HepG2 (cell line): ENCODE measurements at regions not wholly inside any gene's neighbourhood (a gene's known extent, or its start where the extent isn't known, plus 50 kb on each side); places are given as distances from the start of the nearest gene placed in this dataset.

Experiments used
- ARID5B ChIP-seq: IDR thresholded peaks from 2 replicates; pipeline ENCODE4 v1.4.0; 2020; ENCODE audit warnings: mild to moderate bottlenecking, missing genetic modification reagents
- BHLHE40 ChIP-seq: IDR thresholded peaks from 2 replicates; pipeline ENCODE4 v1.6.1; 2011; ENCODE audit warnings: low read length, improper control_type of control experiment
- HHEX ChIP-seq: IDR thresholded peaks from 2 replicates; pipeline ENCODE4 v1.6.1; 2016; ENCODE audit warnings: control low read depth
- MAF1 ChIP-seq: sonication (generic); formaldehyde crosslinking; IDR thresholded peaks from 2 replicates; pipeline ENCODE4 v1.5.0; 2020; ENCODE audit warnings: missing genetic modification reagents, borderline replicate concordance
- MAFK ChIP-seq, 2 experiments: IDR thresholded peaks in 1 of 2; conservative IDR thresholded peaks in 1 of 2; 2 replicates each; pipeline ENCODE4 v1.6.1; 2011; ENCODE audit warnings: improper control_type of control experiment in 2 of 2, low read length in 2 of 2
- NFKBIZ ChIP-seq: IDR thresholded peaks from 2 replicates; pipeline ENCODE4 v1.6.1; 2018; ENCODE audit warnings: missing genetic modification reagents, missing compliant biosample characterization
- NR2C2 ChIP-seq: sonication (generic); formaldehyde crosslinking; IDR thresholded peaks from 2 replicates; pipeline ENCODE4 v1.4.0; 2020; ENCODE audit warnings: missing genetic modification reagents, mild to moderate bottlenecking, moderate library complexity, borderline replicate concordance
- PITX1 ChIP-seq: sonication (generic); formaldehyde crosslinking; IDR thresholded peaks from 2 replicates; pipeline ENCODE4 v1.5.1; 2020; ENCODE audit warnings: mild to moderate bottlenecking, missing genetic modification reagents
- RAD51 ChIP-seq: fragments of 450-650 bp; IDR thresholded peaks from 2 replicates; pipeline ENCODE4 v1.6.1; 2016; ENCODE audit warnings: borderline replicate concordance
- RBM22 ChIP-seq: fragments of 200-400 bp; formaldehyde crosslinking; optimal IDR thresholded peaks from 2 replicates; pipeline ENCODE3; 2017; ENCODE audit warnings: mild to moderate bottlenecking, low read length, moderate library complexity
- SYNCRIP ChIP-seq: fragments of 200-400 bp; formaldehyde crosslinking; IDR thresholded peaks from 2 replicates; pipeline ENCODE4 v1.6.1; 2018; ENCODE audit warnings: mild to moderate bottlenecking, low read depth, low read length; ENCODE audit not compliant: insufficient read depth
- USF2 ChIP-seq, 2 experiments: sonication (generic) in 1 of 2; formaldehyde crosslinking in 1 of 2; IDR thresholded peaks; 2 replicates each; pipeline versions ENCODE4 v1.5.1 to v1.6.1; 2011 to 2020; ENCODE audit warnings: borderline replicate concordance in 1 of 2, low read depth in 1 of 2, low read length in 1 of 2, mild to moderate bottlenecking in 1 of 2, missing genetic modification reagents in 1 of 2, moderate library complexity in 1 of 2
- ZNF3 ChIP-seq: IDR thresholded peaks from 2 replicates; pipeline ENCODE4 v1.7.0; 2017; ENCODE audit warnings: inconsistent platforms
- ZNF703 ChIP-seq: sonication (generic); formaldehyde crosslinking; IDR thresholded peaks from 2 replicates; pipeline ENCODE4 v1.5.1; 2020; ENCODE audit warnings: missing genetic modification reagents, mild to moderate bottlenecking, moderate library complexity, borderline replicate concordance
- ZNF770 ChIP-seq: sonication (generic); formaldehyde crosslinking; IDR thresholded peaks from 2 replicates; pipeline ENCODE4 v1.5.0; 2020; ENCODE audit warnings: mild to moderate bottlenecking, missing genetic modification reagents

- no peak for TF ChIP-seq ARID5B (CRISPR knock-in tag)
- TF ChIP-seq ZNF703: no peak
- no peak for TF ChIP-seq NFKBIZ (CRISPR knock-in tag)
- TF ChIP-seq MAF1 (CRISPR knock-in tag): no peak
- TF ChIP-seq RAD51: peak; percentile 36; the same call in 1 of the 2 replicates
- no peak for TF ChIP-seq NR2C2
- TF ChIP-seq USF2 (IDR thresholded peaks at IDR 0.05; ENCODE audit: low read depth, low read length): peak; percentile 89
- no peak for TF ChIP-seq USF2 (CRISPR knock-in tag; IDR thresholded peaks at IDR 0.05; ENCODE audit: borderline replicate concordance)
- TF ChIP-seq SYNCRIP: no peak
- no peak for TF ChIP-seq ZNF770 (CRISPR knock-in tag)
- no peak for TF ChIP-seq RBM22
- TF ChIP-seq PITX1 (CRISPR knock-in tag): no peak
- no peak for TF ChIP-seq ZNF3 (CRISPR knock-in tag)
- peak; percentile 53 to 58 for TF ChIP-seq MAFK (conservative IDR thresholded peaks at IDR 0.05 in 1 of 2, IDR thresholded peaks at IDR 0.05 in 1 of 2; ENCODE audit: low read length in 2 of 2)
- peak; percentile 75 for TF ChIP-seq BHLHE40
- TF ChIP-seq HHEX (CRISPR knock-in tag): no peak
Measured at GRCh38 chr6:168968228-168968627, 285.4 kb downstream of the THBS2 start (continued).
